Ovary (tissue), 3 donors: ENCODE measurements at regions not wholly inside any gene's neighbourhood (a gene's known extent, or its start where the extent isn't known, plus 50 kb on each side); places are given as distances from the start of the nearest gene placed in this dataset.

Experiments used
- CTCF ChIP-seq, 3 donors: fragments of 450-650 bp in 2 of 3; fragments of 200-600 bp in 1 of 3; IDR thresholded peaks; one replicate each; pipeline versions ENCODE4 v1.5.1 to v1.8.0; 2016 to 2022; ENCODE audit warnings: antibody characterized with exemption in 3 of 3, mild to moderate bottlenecking in 1 of 3
- EP300 ChIP-seq: sonication (generic); formaldehyde crosslinking; IDR thresholded peaks from one replicate; pipeline ENCODE4 v1.6.1; 2017; ENCODE audit warnings: antibody characterized with exemption
- POLR2A ChIP-seq: fragments of 450-650 bp; IDR thresholded peaks from one replicate; pipeline ENCODE4 v1.6.1; 2017; ENCODE audit warnings: antibody characterized with exemption, mild to moderate bottlenecking, moderate library complexity
- donor health status: DM: no; HTN: no; CAD: no.

GRCh38 chr6:50952092-50952907, 133.6 kb downstream of the TFAP2B start:
- TF ChIP-seq CTCF (IDR thresholded peaks at IDR 0.05) (no peak), POLR2A (no peak), EP300 (no peak)
